ENCODE measurements at regions not wholly inside any gene's neighbourhood (a gene's known extent, or its start where the extent isn't known, plus 50 kb on each side); places are given as distances from the start of the nearest gene placed in this dataset.
"Not testable (repeated sequence)": the region's sequence is repeated elsewhere in the genome, so short reads cannot be mapped to it uniquely, and the experiment has no call there.

DNA sequence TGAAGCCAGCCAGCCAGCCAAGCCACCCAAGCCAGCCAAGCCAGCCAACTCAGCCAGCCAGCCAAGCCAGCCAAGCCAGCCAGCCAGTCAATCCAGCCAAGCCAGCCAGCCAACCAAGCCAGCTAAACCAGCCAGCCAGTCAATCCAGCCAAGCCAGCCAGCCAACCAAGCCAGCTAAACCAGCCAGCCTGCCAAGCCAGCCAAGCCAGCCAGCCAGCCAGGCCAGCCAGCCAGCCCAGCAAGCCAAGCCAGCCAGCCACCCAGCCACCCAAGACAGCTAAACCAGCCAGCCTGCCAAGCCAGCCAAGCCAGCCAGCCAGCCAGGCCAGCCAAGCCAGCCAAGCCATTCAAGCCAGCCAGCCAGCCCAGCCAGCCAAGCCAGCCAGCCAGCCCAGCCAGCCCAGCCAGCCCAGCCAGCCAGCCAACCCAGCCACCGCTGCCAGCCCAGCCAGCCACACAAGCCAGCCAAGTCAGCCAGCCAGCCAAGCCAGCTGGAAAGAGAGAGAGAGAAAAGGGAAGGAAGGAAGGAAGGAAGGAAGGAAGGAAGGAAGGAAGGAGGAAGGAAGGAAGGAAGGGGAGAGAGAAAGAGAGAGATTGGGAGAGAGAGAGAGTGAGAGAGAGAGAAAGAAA lies 1606.8 kb downstream of the RPIA start:
- TF ChIP-seq, protein P1, sequence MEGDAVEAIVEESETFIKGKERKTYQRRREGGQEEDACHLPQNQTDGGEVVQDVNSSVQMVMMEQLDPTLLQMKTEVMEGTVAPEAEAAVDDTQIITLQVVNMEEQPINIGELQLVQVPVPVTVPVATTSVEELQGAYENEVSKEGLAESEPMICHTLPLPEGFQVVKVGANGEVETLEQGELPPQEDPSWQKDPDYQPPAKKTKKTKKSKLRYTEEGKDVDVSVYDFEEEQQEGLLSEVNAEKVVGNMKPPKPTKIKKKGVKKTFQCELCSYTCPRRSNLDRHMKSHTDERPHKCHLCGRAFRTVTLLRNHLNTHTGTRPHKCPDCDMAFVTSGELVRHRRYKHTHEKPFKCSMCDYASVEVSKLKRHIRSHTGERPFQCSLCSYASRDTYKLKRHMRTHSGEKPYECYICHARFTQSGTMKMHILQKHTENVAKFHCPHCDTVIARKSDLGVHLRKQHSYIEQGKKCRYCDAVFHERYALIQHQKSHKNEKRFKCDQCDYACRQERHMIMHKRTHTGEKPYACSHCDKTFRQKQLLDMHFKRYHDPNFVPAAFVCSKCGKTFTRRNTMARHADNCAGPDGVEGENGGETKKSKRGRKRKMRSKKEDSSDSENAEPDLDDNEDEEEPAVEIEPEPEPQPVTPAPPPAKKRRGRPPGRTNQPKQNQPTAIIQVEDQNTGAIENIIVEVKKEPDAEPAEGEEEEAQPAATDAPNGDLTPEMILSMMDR (IDR thresholded peaks at IDR 0.05 in 8 of 11, conservative IDR thresholded peaks at IDR 0.05 in 3 of 11) = not testable (repeated sequence)
- not testable (repeated sequence) for TF ChIP-seq POLR2A (IDR thresholded peaks at IDR 0.05)
